K562 (cell line): ENCODE measurements at regions not wholly inside any gene's neighbourhood (a gene's known extent, or its start where the extent isn't known, plus 50 kb on each side); places are given as distances from the start of the nearest gene placed in this dataset.

Source experiments
- GABPB1 ChIP-seq: sonication (generic); formaldehyde crosslinking; IDR thresholded peaks from 2 replicates; pipeline ENCODE4 v1.8.0; 2022; ENCODE audit warnings: mild to moderate bottlenecking, missing genetic modification reagents
- HBP1 ChIP-seq: fragments of 450-650 bp; formaldehyde crosslinking; IDR thresholded peaks from 2 replicates; pipeline ENCODE4 v1.4.0; 2022; ENCODE audit warnings: missing genetic modification characterization
- HNRNPH1 ChIP-seq: fragments of 200-400 bp; formaldehyde crosslinking; optimal IDR thresholded peaks from 2 replicates; pipeline ENCODE3; 2017; ENCODE audit warnings: low read depth, mild to moderate bottlenecking, low read length, moderate library complexity
- KDM5B ChIP-seq: fragments of 200-600 bp; sonication (generic); IDR thresholded peaks from 2 replicates; pipeline ENCODE4 v1.6.1; 2012; ENCODE audit warnings: low read depth, mild to moderate bottlenecking, moderate library complexity, low read length, control low read depth, inconsistent platforms; ENCODE audit not compliant: insufficient replicate concordance
- PCBP1 ChIP-seq: fragments of 200-400 bp; formaldehyde crosslinking; IDR thresholded peaks from 2 replicates; pipeline ENCODE4 v1.6.1; 2018; ENCODE audit warnings: mild to moderate bottlenecking, low read depth, low read length; ENCODE audit not compliant: poor library complexity, severe bottlenecking
- PRDM10 ChIP-seq: fragments of 450-650 bp; IDR thresholded peaks from 2 replicates; pipeline ENCODE4 v1.6.1; 2018; ENCODE audit not compliant: partially characterized antibody
- SMARCC2 ChIP-seq: fragments of 450-650 bp; IDR thresholded peaks from 2 replicates; pipeline ENCODE4 v1.6.1; 2017; ENCODE audit warnings: antibody characterized with exemption, moderate library complexity, mild to moderate bottlenecking, low read depth
- SMC3 ChIP-seq: conservative IDR thresholded peaks from 2 replicates; pipeline ENCODE4 v1.6.1; 2011; ENCODE audit warnings: low read depth, low read length, improper control_type of control experiment; ENCODE audit not compliant: insufficient read depth
- SNRNP70 ChIP-seq: fragments of 200-400 bp; formaldehyde crosslinking; optimal IDR thresholded peaks from 2 replicates; pipeline ENCODE3; 2017; ENCODE audit warnings: low read depth, low read length
- SP1 ChIP-seq: sonication (generic); formaldehyde crosslinking; IDR thresholded peaks from 2 replicates; pipeline ENCODE4 v1.8.1; 2022; ENCODE audit warnings: mild to moderate bottlenecking, missing genetic modification reagents
- STAT5A ChIP-seq: IDR thresholded peaks from 2 replicates; pipeline ENCODE4 v1.6.1; 2012; ENCODE audit warnings: low read length, inconsistent platforms, borderline replicate concordance
- TFAP4 ChIP-seq: sonication (generic); formaldehyde crosslinking; IDR thresholded peaks from 2 replicates; pipeline ENCODE4 v1.8.0; 2022; ENCODE audit warnings: missing genetic modification reagents, mild to moderate bottlenecking, moderate library complexity, borderline replicate concordance
- ZBTB34 ChIP-seq: fragments of 250-450 bp; sonication (Bioruptor Pico); IDR thresholded peaks from 2 replicates; pipeline ENCODE4 v1.8.0; 2021; ENCODE audit warnings: mild to moderate bottlenecking, moderate library complexity
- ZFX ChIP-seq: sonication (generic); formaldehyde crosslinking; IDR thresholded peaks from 2 replicates; pipeline ENCODE4 v1.8.0; 2022; ENCODE audit warnings: mild to moderate bottlenecking, missing genetic modification reagents, moderate library complexity
- ZNF224 ChIP-seq: sonication (generic); formaldehyde crosslinking; IDR thresholded peaks from 2 replicates; pipeline ENCODE4 v1.8.0; 2022; ENCODE audit warnings: mild to moderate bottlenecking, missing genetic modification reagents

GRCh38 chr17:64773836-64774761 is 112.0 kb upstream of the SMURF2 start (continued):
- TF ChIP-seq KDM5B (no peak), SNRNP70 (no peak), ZBTB34 (CRISPR knock-in tag) (no peak), SMARCC2 (no peak), PCBP1 (no peak), SMC3 (peak; percentile 28; the same call in 1 of the 2 replicates), HBP1 (no peak), GABPB1 (0 out of 2 replicates have a peak, but pooled peaks have one; percentile 25), STAT5A (no peak), ZNF224 (no peak), PRDM10 (peak; percentile 98), ZFX (peak; percentile 67), SP1 (CRISPR knock-in tag) (peak; percentile 76), TFAP4 (CRISPR knock-in tag) (peak; percentile 47; the same call in 1 of the 2 replicates), HNRNPH1 (no peak)
